Adrenal gland (tissue), 9 donors: ENCODE measurements at regions not wholly inside any gene's neighbourhood (a gene's known extent, or its start where the extent isn't known, plus 50 kb on each side); places are given as distances from the start of the nearest gene placed in this dataset.

Experiments used
- DNase-seq, 7 donors: peaks; one replicate each; pipeline ENCODE4 v3.0.0-alpha.2; 2019 to 2020
- H3K27ac ChIP-seq, 5 donors: fragments of 200-600 bp; sonication (generic) in 4 of 5; 1 replicate in 3 of 5; 2 replicates in 2 of 5; pipeline versions ENCODE4 v1.5.1 to v1.8.0; 2016 to 2020; ENCODE audit warnings: mild to moderate bottlenecking in 1 of 5
- H3K27me3 ChIP-seq: fragments of 200-600 bp; 2 replicates; pipeline ENCODE4 v1.8.0; 2021
- H3K36me3 ChIP-seq, 2 donors: fragments of 200-600 bp; replicated peaks in 1 of 2; 1 replicate in 1 of 2; 2 replicates in 1 of 2; pipeline versions ENCODE4 v1.5.1 to v1.8.0; 2018 to 2022
- H3K4me1 ChIP-seq, 2 donors: fragments of 200-600 bp; replicated peaks in 1 of 2; 1 replicate in 1 of 2; 2 replicates in 1 of 2; pipeline versions ENCODE4 v1.5.1 to v1.8.0; 2018 to 2021
- H3K4me3 ChIP-seq, 4 donors: fragments of 200-600 bp; sonication (generic) in 3 of 4; one replicate each; pipeline ENCODE4 v1.5.1; 2016 to 2018
- H3K9me3 ChIP-seq, 3 donors: fragments of 200-600 bp; sonication (generic) in 1 of 3; replicated peaks in 1 of 3; 1 replicate in 2 of 3; 2 replicates in 1 of 3; pipeline versions ENCODE4 v1.5.1 to v1.8.0; 2016 to 2021
- CTCF ChIP-seq, 6 experiments: fragments of 450-650 bp in 4 of 6; fragments of 200-600 bp in 2 of 6; sonication (generic) in 1 of 6; IDR thresholded peaks; 1 replicate in 5 of 6; 2 replicates in 1 of 6; pipeline versions ENCODE4 v1.5.1 to v1.8.0; 2016 to 2021; ENCODE audit warnings: antibody characterized with exemption in 6 of 6, mild to moderate bottlenecking in 2 of 6, moderate library complexity in 1 of 6
- POLR2A ChIP-seq, 2 donors: fragments of 450-650 bp; IDR thresholded peaks; one replicate each; pipeline ENCODE4 v1.6.1; 2017; ENCODE audit warnings: antibody characterized with exemption in 2 of 2, mild to moderate bottlenecking in 2 of 2, moderate library complexity in 1 of 2
- WGBS, 4 donors: extraction: QIAGEN DNeasy Blood & Tissue Kit in 2 of 4; methylation state at CpG; one replicate each; pipeline versions ENCODE4 v1.1.5 to v1.1.7; 2013 to 2017; 5-methylcytosine and 5-hydroxymethylcytosine counted together
- intact Hi-C, 2 donors: fragments of 100-400 bp; cut with DNase I; formaldehyde crosslinking; loops; one replicate each; pipeline versions ENCODE4 v1.14.1 to v1.15.0; 2022 to 2023
- donor health status: healthy with polysubstance abuse.
- donor health status: Bipolar disorder and iron deficiency.
- donor health status: DM: yes; HTN: yes; CAD: no.
- donor health status: DM: no; HTN: no; CAD: no.
- donor health status: DM: no; HTN: no; CAD: no.

- Histone ChIP-seq H3K27ac (no peak overlapping the region), H3K4me1 (no peaks in the 10 kb centered on the region), H3K27me3 (no peaks in the 10 kb centered on the region), H3K4me3 (no peak overlapping the region), H3K9me3 (no peaks in the 10 kb centered on the region), H3K36me3 (no peaks in the 10 kb centered on the region)
- DNase-seq, result no peak
- intact Hi-C loops, result no loop called here
- TF ChIP-seq CTCF (IDR thresholded peaks at IDR 0.05) (no peak), POLR2A (IDR thresholded peaks at IDR 0.05) (no peak)
Measured at GRCh38 chr18:68034296-68034695, 517.8 kb upstream of the DSEL start.

- no peak overlapping the region for H3K27ac ChIP-seq
- no peaks in the 10 kb centered on the region for H3K36me3 ChIP-seq
- no peak overlapping the region for H3K4me3 ChIP-seq
- no peak for TF ChIP-seq POLR2A (IDR thresholded peaks at IDR 0.05)
- no peak for TF ChIP-seq CTCF (IDR thresholded peaks at IDR 0.05)
- H3K4me1 ChIP-seq, result no peaks in the 10 kb centered on the region
- intact Hi-C loops, result no loop called here
- H3K9me3 ChIP-seq, result no peaks in the 10 kb centered on the region
- no peaks in the 10 kb centered on the region for H3K27me3 ChIP-seq
- 47 to 65% (median 58%) methylated on average over 5 of the region's 5 CpGs for WGBS, 4 donors
- DNase-seq, result no peak
Measured at GRCh38 chr18:68033466-68033865, 516.9 kb upstream of the DSEL start.

- no peak for DNase-seq
- no peak for TF ChIP-seq POLR2A (IDR thresholded peaks at IDR 0.05)
- TF ChIP-seq CTCF (IDR thresholded peaks at IDR 0.05), result no peak
- WGBS, 4 donors, result 56 to 79% (median 75%) methylated on average over 4 of the region's 4 CpGs
- intact Hi-C loops, result no loop called here
- H3K4me3 ChIP-seq, result no peak overlapping the region
- H3K36me3 ChIP-seq, result no peaks in the 10 kb centered on the region
- no peak overlapping the region for H3K27ac ChIP-seq
- no peaks in the 10 kb centered on the region for H3K9me3 ChIP-seq
- H3K27me3 ChIP-seq, result no peaks in the 10 kb centered on the region
- H3K4me1 ChIP-seq, result no peaks in the 10 kb centered on the region
Measured at GRCh38 chr18:68024716-68025115, 508.2 kb upstream of the DSEL start.

GRCh38 chr18:68017385-68017784 lies 500.9 kb upstream of the DSEL start:
- no peaks in the 10 kb centered on the region for H3K9me3 ChIP-seq
- H3K27ac ChIP-seq, result no peak overlapping the region
- intact Hi-C loops, result no loop called here
- no peaks in the 10 kb centered on the region for H3K27me3 ChIP-seq
- H3K36me3 ChIP-seq, result no peaks in the 10 kb centered on the region
- no peak for TF ChIP-seq CTCF (IDR thresholded peaks at IDR 0.05)
- TF ChIP-seq POLR2A (IDR thresholded peaks at IDR 0.05), result no peak
- WGBS, 4 donors, result 77 to 83% (median 80%) methylated on average over 8 of the region's 8 CpGs
- H3K4me3 ChIP-seq, result no peak overlapping the region
- no peak for DNase-seq
- no peaks in the 10 kb centered on the region for H3K4me1 ChIP-seq
